ENCODE measurements at regions not wholly inside any gene's neighbourhood (a gene's known extent, or its start where the extent isn't known, plus 50 kb on each side); places are given as distances from the start of the nearest gene placed in this dataset.

DNA sequence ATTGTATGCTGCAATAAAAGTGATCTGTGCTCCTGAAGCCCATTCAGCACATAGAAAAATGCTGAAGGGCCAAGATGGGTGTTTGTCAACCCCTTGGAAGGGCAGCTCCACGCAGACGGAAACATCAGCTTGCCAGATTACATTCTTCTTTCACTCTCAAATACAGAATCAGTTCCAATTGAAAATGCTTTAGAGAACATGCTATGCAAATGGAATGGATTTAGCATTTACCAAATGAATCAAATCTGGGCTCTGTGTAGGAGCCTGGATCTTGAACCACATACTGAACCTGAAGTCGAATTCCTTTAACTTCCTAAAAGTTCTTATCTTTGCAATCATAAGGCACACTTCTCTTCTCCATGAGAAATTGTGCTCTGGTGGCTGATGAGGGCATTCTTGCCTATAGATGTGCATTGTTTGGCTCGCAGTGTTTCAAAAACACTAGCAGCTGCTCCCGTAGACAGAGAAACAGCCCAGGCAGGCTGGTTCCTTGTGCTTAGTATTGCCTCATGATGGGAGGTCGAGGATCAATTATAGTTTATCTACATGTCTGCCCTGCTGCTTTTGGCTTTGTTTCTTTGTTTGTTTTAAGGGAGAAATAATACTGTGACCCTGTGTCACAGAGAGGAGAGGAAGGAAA is 489.8 kb upstream of the FLRT2 start:
- TF ChIP-seq EZH2 (IDR thresholded peaks at IDR 0.05) (no peak), POLR2AphosphoS5 (IDR thresholded peaks at IDR 0.05; ENCODE audit: borderline replicate concordance, low read depth, low read length) (no peak), FOXP2 (optimal IDR thresholded peaks at IDR 0.05; ENCODE audit: control extremely low read depth, extremely low read length, insufficient read depth) (no peak)
